ENCODE measurements at regions not wholly inside any gene's neighbourhood (a gene's known extent, or its start where the extent isn't known, plus 50 kb on each side); places are given as distances from the start of the nearest gene placed in this dataset.

DNA sequence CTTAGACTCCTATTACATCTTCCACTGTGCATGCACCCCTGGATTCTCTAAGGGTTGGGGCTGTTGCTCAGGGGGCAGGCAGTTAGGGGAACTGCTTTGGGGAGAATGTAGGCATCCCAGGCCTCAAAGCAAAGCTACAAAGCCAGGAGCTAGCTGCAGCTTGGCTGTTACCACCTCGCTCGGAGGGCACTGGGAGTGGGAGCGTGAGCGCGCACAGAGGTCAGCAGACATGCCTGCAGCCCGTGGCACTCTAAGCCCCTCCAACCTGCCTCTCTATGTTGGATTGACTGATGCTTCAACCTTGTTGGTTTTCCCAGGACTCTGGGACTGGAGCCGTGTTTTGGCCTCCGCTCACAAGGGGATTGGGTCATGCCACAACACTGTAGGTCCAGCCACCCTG is 69.8 kb downstream of the CPN2 start:
- no peak for DNase-seq (ENCODE audit: low read depth)

DNA sequence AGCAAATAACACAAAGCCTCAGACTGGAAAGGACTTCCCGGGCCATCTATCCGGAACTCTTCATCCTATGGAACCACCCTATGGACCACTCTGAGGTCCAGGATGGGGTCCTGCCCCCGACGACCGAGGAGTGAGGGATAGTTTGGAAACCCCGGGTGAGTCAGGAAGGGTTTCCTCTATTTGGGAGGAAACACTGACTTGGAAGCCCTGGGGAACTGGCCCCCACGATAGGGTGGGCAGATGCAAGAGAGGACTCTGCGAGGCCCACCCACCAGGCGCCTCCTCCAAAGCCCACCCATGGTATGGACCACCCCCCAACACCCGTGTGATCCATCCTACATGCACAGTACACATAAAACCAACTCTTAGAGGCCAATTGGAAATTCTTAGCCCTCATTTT is 69.4 kb downstream of the CPN2 start:
- no peak for DNase-seq (ENCODE audit: low read depth)
- TF ChIP-seq, protein P1, sequence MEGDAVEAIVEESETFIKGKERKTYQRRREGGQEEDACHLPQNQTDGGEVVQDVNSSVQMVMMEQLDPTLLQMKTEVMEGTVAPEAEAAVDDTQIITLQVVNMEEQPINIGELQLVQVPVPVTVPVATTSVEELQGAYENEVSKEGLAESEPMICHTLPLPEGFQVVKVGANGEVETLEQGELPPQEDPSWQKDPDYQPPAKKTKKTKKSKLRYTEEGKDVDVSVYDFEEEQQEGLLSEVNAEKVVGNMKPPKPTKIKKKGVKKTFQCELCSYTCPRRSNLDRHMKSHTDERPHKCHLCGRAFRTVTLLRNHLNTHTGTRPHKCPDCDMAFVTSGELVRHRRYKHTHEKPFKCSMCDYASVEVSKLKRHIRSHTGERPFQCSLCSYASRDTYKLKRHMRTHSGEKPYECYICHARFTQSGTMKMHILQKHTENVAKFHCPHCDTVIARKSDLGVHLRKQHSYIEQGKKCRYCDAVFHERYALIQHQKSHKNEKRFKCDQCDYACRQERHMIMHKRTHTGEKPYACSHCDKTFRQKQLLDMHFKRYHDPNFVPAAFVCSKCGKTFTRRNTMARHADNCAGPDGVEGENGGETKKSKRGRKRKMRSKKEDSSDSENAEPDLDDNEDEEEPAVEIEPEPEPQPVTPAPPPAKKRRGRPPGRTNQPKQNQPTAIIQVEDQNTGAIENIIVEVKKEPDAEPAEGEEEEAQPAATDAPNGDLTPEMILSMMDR (conservative IDR thresholded peaks at IDR 0.05; ENCODE audit: low read depth, low read length), result no peak
- H3K4me3 ChIP-seq (ENCODE audit: low read length), result no peak overlapping the region

More for the DNA sequence above, 69.8 kb downstream of the CPN2 start:
- no peak overlapping the region for H3K4me3 ChIP-seq (ENCODE audit: low read length)
- TF ChIP-seq, protein P1 (conservative IDR thresholded peaks at IDR 0.05; ENCODE audit: low read depth, low read length), result no peak

DNA sequence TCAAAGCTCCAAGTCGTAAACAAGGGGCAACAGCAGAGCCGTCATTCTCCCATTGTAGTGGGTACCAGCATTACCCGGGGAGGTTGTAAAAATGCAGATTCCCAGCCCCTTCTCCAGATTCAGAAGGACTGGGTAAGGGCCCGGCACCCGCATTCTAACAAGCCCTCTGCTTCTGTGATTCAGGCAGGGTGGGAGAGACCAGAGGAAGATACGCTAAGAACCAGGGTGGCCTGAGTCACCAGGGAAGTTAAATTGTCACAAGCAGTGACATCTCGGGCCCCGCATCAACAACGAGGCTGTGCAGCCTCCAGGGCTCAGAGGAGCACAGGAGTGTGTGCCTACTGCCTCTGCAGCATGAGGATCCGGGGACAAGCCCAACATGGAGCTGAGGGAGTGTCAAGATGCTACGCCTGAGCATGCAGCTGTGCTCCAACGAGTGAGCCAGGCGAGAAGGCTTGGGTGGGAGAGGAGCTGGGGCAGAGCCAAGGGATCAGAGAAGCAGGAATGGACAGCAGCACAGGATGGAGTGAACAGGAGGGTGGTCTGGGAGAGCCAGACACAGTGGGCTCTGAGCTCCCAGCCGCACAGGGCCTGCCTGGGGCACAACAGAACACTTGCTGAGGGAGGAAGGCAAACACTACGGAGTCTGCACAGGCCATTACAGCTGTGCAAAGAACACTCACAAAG is 68.5 kb downstream of the CPN2 start:
- DNase-seq (ENCODE audit: low read depth), result no peak
- TF ChIP-seq, protein P1 (conservative IDR thresholded peaks at IDR 0.05; ENCODE audit: low read depth, low read length), result no peak
- H3K4me3 ChIP-seq (ENCODE audit: low read length), result no peak overlapping the region

DNA sequence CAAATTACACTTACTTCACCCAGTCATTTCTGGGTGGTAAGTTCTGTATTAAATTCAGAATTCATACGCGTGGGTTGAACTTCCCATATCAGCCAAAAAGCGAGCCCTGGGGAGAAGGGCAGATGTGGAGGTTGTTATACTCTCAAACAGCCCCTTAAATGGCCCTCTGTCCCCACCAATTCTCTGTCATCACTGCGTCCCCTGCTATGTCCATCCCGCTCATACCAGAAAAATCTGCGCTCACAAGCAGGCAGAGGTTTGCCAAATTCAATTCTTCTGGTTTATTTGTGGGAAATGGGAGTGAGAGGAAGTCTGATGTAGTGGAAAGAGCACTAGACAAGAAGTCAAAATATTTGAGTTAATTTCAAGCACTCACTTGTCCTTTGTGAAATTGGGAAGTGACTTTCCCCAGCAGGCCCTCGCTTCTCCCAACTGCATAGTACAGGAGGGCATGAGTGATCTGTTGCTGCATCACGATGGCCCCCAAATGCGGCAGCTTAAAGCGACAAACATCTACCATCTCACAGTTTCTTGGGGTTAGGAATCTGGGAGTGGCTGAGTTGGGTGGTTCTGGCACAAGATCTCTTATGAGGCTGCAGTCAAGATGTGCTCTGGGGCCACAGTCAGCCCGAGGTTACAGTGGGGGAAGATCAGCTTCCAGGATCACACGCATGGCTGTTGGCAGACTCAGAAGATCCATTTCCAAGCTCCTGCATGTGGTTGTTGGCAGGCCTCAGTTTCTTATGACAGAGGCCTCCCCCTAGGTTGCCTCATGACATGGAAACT is 67.7 kb downstream of the CPN2 start:
- DNase-seq (ENCODE audit: low read depth), result no peak
- no peak overlapping the region for H3K4me3 ChIP-seq (ENCODE audit: low read length)
- TF ChIP-seq, protein P1 (conservative IDR thresholded peaks at IDR 0.05; ENCODE audit: low read depth, low read length), result no peak

DNA sequence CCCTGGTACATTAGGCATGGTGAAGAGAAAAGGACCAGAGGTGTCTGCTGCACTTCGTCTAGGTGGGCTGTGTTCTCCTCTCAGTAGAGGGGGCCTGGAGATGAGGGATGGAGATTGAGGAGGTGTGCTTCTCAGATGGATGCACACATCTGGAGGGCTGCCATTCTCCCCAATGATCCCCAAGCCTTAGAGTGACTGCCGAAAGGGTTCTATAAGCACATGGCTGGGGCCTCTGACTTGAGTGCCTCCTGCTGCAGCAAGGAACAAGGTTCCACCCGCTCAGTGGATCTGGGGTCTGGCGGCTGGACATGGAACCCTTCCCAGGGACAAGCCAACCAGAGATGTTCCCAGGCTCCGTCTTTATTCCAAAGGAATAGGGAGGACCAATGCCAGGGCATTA is 66.8 kb downstream of the CPN2 start:
- TF ChIP-seq, protein P1 (conservative IDR thresholded peaks at IDR 0.05; ENCODE audit: low read depth, low read length), result no peak
- no peak for DNase-seq (ENCODE audit: low read depth)
- no peak overlapping the region for H3K4me3 ChIP-seq (ENCODE audit: low read length)

DNA sequence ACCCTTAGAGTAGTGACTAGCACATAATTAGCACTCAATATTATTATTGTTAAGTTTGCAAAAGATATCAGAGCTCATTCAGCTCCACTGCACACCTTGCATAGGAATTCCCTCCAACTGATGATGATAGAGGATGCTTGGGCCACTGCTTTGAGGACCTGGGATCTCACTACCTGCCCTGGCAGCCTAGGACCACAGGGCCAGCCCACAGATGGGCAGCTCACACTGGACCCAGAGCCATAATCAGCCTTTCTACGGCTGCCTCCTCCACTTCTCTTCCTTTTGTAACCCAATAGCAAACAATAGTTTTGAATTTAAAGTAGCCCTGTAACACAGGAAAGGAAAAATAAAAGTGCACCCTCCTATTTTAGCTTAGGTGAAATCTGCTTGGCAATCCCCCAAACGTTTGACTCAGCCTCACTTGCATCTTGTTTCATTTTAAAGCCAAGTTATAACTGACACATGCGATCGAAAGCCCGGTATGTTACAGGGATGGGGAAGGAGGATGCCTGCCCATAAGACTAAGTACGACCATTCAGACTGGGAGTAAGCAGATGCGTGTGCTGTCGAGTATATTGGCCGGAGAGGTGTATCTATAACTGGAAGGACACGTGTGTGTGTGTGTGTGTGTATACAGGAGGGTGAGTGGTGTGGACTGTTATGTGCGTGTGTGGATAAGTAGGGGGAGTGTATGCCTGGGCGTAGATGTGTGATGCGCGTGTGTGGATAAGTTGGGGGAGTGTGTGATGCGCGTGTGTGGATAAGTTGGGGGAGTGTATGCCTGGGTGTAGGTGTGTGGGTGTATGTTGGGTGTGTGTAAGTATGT is 65.9 kb downstream of the CPN2 start:
- TF ChIP-seq, protein P1 (conservative IDR thresholded peaks at IDR 0.05; ENCODE audit: low read depth, low read length), result no peak
- H3K4me3 ChIP-seq (ENCODE audit: low read length), result no peak overlapping the region
- no peak for DNase-seq (ENCODE audit: low read depth)

All from retinal pigment epithelial cell (primary cell).